Caco-2 (cell line): ENCODE measurements at regions not wholly inside any gene's neighbourhood (a gene's known extent, or its start where the extent isn't known, plus 50 kb on each side); places are given as distances from the start of the nearest gene placed in this dataset.

ENCODE experiments used
- BruUV-seq: library from RNA; stranded (reverse); fragments of 400-500 nt; replicated peaks from 2 replicates; lab custom pipeline; 2021; lab: Mats Ljungman, UMichigan
- CTCF ChIA-PET: fragments of 300-600 bp; sonication (Branson Sonifier 250); formaldehyde crosslinking; loops from one replicate; lab custom pipeline; 2022; ENCODE audit warnings: antibody characterized with exemption; lab: Charles Lee
- POLR2A ChIA-PET: fragments of 300-600 bp; sonication (Branson Sonifier 250); formaldehyde crosslinking; loops from one replicate; lab custom pipeline; 2022; ENCODE audit warnings: antibody characterized with exemption; lab: Charles Lee
- DNase-seq, 2 experiments: peaks; one replicate each; pipeline versions ENCODE4 v3.0.0 to v3.0.0-alpha.2; 2020 to 2022
- H3K27me3 ChIP-seq: replicated peaks from 2 replicates; pipeline ENCODE4 v1.6.0; 2011; ENCODE audit warnings: low read length; ENCODE audit not compliant: control insufficient read depth, insufficient read depth
- H3K36me3 ChIP-seq: 2 replicates; pipeline ENCODE4 v1.5.1; 2011; ENCODE audit warnings: low read length; ENCODE audit not compliant: control insufficient read depth, insufficient read depth
- H3K4me1 ChIP-seq: fragments of 250-450 bp; sonication (Bioruptor Pico); 2 replicates; pipeline ENCODE4 v1.5.1; 2020; ENCODE audit warnings: mild to moderate bottlenecking
- H3K4me3 ChIP-seq: 2 replicates; pipeline ENCODE4 v1.5.1; 2011; ENCODE audit warnings: low read depth, mild to moderate bottlenecking, control low read depth, low read length
- H3K9me3 ChIP-seq: fragments of 250-450 bp; sonication (Bioruptor Pico); 2 replicates; pipeline ENCODE4 v1.5.1; 2020; ENCODE audit warnings: mild to moderate bottlenecking, moderate library complexity
- H3K27ac Mint-ChIP-seq: one replicate; pipeline ENCODE4 v1.8.0; 2022; ENCODE audit warnings: mixed read lengths; ENCODE audit not compliant: unreplicated experiment
- H3K27me3 Mint-ChIP-seq: one replicate; pipeline ENCODE4 v1.8.0; 2022; ENCODE audit warnings: mixed read lengths; ENCODE audit not compliant: insufficient read depth, unreplicated experiment
- H3K36me3 Mint-ChIP-seq: one replicate; pipeline ENCODE4 v1.8.0; 2022; ENCODE audit warnings: mild to moderate bottlenecking, mixed read lengths; ENCODE audit not compliant: insufficient read depth, unreplicated experiment
- H3K4me1 Mint-ChIP-seq: one replicate; pipeline ENCODE4 v1.8.0; 2022; ENCODE audit warnings: low read depth, mixed read lengths; ENCODE audit not compliant: unreplicated experiment
- H3K4me3 Mint-ChIP-seq: one replicate; pipeline ENCODE4 v1.8.0; 2022; ENCODE audit warnings: mild to moderate bottlenecking, moderate library complexity, mixed read lengths; ENCODE audit not compliant: unreplicated experiment
- H3K9me3 Mint-ChIP-seq: one replicate; pipeline ENCODE4 v1.8.0; 2022; ENCODE audit warnings: mixed read lengths; ENCODE audit not compliant: unreplicated experiment
- intact Hi-C: fragments of 100-400 bp; cut with micrococcal nuclease; formaldehyde crosslinking; loops from one replicate; pipeline ENCODE4 v1.10.0; 2022; ENCODE audit not compliant: unreplicated experiment
- TF ChIP-seq, protein P1 (sequence below), 2 experiments: fragments of 200-600 bp in 1 of 2; IDR thresholded peaks; 1 replicate in 1 of 2; 2 replicates in 1 of 2; pipeline versions ENCODE4 v1.5.1 to v1.8.0; 2011 to 2022; ENCODE audit warnings: antibody characterized with exemption in 1 of 2, control low read depth in 1 of 2, inconsistent platforms in 1 of 2, low read depth in 1 of 2, low read length in 1 of 2, mild to moderate bottlenecking in 1 of 2, moderate library complexity in 1 of 2; ENCODE audit not compliant: insufficient read depth in 1 of 2, severe bottlenecking in 1 of 2, unreplicated experiment in 1 of 2

GRCh38 chr9:687994-688393 is 153.5 kb upstream of the DMRT1 start:
- no peaks in the 10 kb centered on the region for H3K9me3 Mint-ChIP-seq
- no peak for DNase-seq
- intact Hi-C loops, result no loop called here
- no peaks in the 10 kb centered on the region for H3K27me3 ChIP-seq
- POLR2A ChIA-PET, result no interaction called here
- H3K4me1 Mint-ChIP-seq, result no peaks in the 10 kb centered on the region
- H3K4me3 ChIP-seq, result no peak overlapping the region
- CTCF ChIA-PET, result interaction anchor here (0.6 kb wide), 1 partner anchor 1241 kb away, joined by 3 read pairs; no protein-coding TSS in a partner anchor
- H3K27me3 Mint-ChIP-seq, result no peaks in the 10 kb centered on the region
- no peaks in the 10 kb centered on the region for H3K9me3 ChIP-seq
- no peak overlapping the region for H3K4me3 Mint-ChIP-seq
- no peaks in the 10 kb centered on the region for H3K36me3 ChIP-seq
- peaks cover 18% of the 10 kb centered on the region for H3K36me3 Mint-ChIP-seq
- TF ChIP-seq, protein P1, sequence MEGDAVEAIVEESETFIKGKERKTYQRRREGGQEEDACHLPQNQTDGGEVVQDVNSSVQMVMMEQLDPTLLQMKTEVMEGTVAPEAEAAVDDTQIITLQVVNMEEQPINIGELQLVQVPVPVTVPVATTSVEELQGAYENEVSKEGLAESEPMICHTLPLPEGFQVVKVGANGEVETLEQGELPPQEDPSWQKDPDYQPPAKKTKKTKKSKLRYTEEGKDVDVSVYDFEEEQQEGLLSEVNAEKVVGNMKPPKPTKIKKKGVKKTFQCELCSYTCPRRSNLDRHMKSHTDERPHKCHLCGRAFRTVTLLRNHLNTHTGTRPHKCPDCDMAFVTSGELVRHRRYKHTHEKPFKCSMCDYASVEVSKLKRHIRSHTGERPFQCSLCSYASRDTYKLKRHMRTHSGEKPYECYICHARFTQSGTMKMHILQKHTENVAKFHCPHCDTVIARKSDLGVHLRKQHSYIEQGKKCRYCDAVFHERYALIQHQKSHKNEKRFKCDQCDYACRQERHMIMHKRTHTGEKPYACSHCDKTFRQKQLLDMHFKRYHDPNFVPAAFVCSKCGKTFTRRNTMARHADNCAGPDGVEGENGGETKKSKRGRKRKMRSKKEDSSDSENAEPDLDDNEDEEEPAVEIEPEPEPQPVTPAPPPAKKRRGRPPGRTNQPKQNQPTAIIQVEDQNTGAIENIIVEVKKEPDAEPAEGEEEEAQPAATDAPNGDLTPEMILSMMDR (IDR thresholded peaks at IDR 0.05; ENCODE audit: insufficient read depth in 1 of 2, low read depth in 1 of 2, low read length in 1 of 2, severe bottlenecking in 1 of 2, unreplicated experiment in 1 of 2), result no peak
- no TSS peak for BruUV-seq
- H3K4me1 ChIP-seq, result peaks cover 21% of the 10 kb centered on the region
- H3K27ac Mint-ChIP-seq, result no peak overlapping the region

DNA sequence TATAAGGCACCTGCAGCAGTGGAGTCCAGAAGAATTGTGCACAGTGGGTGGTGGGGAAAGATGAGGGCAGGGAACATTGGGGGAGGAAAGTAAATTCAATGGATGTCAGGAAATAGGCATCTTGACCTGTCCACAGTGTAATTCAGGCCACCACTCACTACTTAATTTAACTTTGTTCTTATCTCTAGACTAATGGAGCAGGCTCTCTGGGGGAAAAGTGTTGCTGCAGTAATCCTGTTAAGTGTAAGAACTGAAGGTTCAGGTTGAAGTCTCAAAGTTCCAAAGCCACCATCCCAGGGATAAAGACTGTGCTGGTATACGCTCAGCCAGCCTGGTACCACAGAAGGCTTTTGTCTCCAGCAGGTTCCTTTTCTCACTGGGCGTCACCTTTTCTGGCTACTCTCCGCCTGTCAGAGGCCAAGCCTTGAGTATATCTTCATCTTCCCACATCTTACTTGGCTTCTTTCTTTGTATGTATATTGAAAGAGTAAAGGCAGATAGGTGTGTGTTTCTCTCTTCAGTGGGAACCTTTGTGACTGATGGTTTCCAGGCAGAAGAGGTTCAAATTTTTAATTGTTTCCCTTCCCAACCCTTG is 150.9 kb upstream of the DMRT1 start:
- no peaks in the 10 kb centered on the region for H3K36me3 ChIP-seq
- H3K9me3 ChIP-seq, result no peaks in the 10 kb centered on the region
- Mint-ChIP-seq H3K9me3 (no peaks in the 10 kb centered on the region), H3K27me3 (no peaks in the 10 kb centered on the region), H3K27ac (no peak overlapping the region), H3K4me1 (no peaks in the 10 kb centered on the region), H3K4me3 (no peak overlapping the region), H3K36me3 (peaks cover 17% of the 10 kb centered on the region)
- DNase-seq, result no peak
- no peaks in the 10 kb centered on the region for H3K4me1 ChIP-seq
- H3K4me3 ChIP-seq, result no peak overlapping the region
- TF ChIP-seq, protein P1 (IDR thresholded peaks at IDR 0.05; ENCODE audit: insufficient read depth in 1 of 2, low read depth in 1 of 2, low read length in 1 of 2, severe bottlenecking in 1 of 2, unreplicated experiment in 1 of 2), result no peak
- POLR2A ChIA-PET, result interaction anchor here (0.7 kb wide), 1 partner anchor 315 kb away, joined by 8 read pairs; no protein-coding TSS in a partner anchor
- intact Hi-C loops, result no loop called here
- H3K27me3 ChIP-seq, result no peaks in the 10 kb centered on the region
- BruUV-seq, result no TSS peak
- CTCF ChIA-PET, result no interaction called here

GRCh38 chr9:691825-692400 is 149.6 kb upstream of the DMRT1 start:
- ChIA-PET CTCF (interaction anchor here (0.6 kb wide), 1 partner anchor 113 kb away, joined by 5 read pairs; no protein-coding TSS in a partner anchor), POLR2A (no interaction called here)
- Mint-ChIP-seq H3K4me1 (peaks cover 8% of the 10 kb centered on the region), H3K27me3 (no peaks in the 10 kb centered on the region), H3K27ac (no peak overlapping the region), H3K9me3 (no peaks in the 10 kb centered on the region), H3K4me3 (no peak overlapping the region), H3K36me3 (peaks cover 12% of the 10 kb centered on the region)
- Histone ChIP-seq H3K4me1 (no peaks in the 10 kb centered on the region), H3K27me3 (no peaks in the 10 kb centered on the region), H3K9me3 (no peaks in the 10 kb centered on the region), H3K36me3 (no peaks in the 10 kb centered on the region), H3K4me3 (no peak overlapping the region)
- no TSS peak for BruUV-seq
- TF ChIP-seq, protein P1 (IDR thresholded peaks at IDR 0.05; ENCODE audit: insufficient read depth in 1 of 2, low read depth in 1 of 2, low read length in 1 of 2, severe bottlenecking in 1 of 2, unreplicated experiment in 1 of 2), result no peak
- intact Hi-C loops, result no loop called here
- no peak for DNase-seq
